Upper lobe of left lung (tissue), 6 donors: ENCODE measurements at regions not wholly inside any gene's neighbourhood (a gene's known extent, or its start where the extent isn't known, plus 50 kb on each side); places are given as distances from the start of the nearest gene placed in this dataset.

Experiments
- ATAC-seq, 2 donors: fragments of 200-7000 bp; cut with Tn5 transposase; one replicate each; pipeline ENCODE4 v1.9.1; 2022; ENCODE audit warnings: mild to moderate bottlenecking in 2 of 2, moderate library complexity in 2 of 2; ENCODE audit not compliant: low FRiP score in 2 of 2
- DNase-seq, 2 donors: peaks; one replicate each; pipeline ENCODE4 v3.0.0-alpha.2; 2019 to 2020
- H3K27ac ChIP-seq, 4 donors: fragments of 200-600 bp; sonication (generic); one replicate each; pipeline ENCODE4 v1.5.1; 2016 to 2019
- H3K27me3 ChIP-seq, 4 donors: fragments of 200-600 bp; sonication (generic); one replicate each; pipeline ENCODE4 v1.5.1; 2017 to 2019
- H3K36me3 ChIP-seq, 4 donors: fragments of 200-600 bp; sonication (generic); one replicate each; pipeline ENCODE4 v1.5.1; 2016 to 2019
- H3K4me1 ChIP-seq, 4 donors: fragments of 200-600 bp; sonication (generic); one replicate each; pipeline ENCODE4 v1.5.1; 2018 to 2019
- H3K4me3 ChIP-seq, 4 donors: fragments of 200-600 bp; sonication (generic); one replicate each; pipeline ENCODE4 v1.5.1; 2017 to 2019; ENCODE audit warnings: mild to moderate bottlenecking in 2 of 4, moderate library complexity in 1 of 4
- H3K9me3 ChIP-seq, 4 donors: fragments of 200-600 bp; sonication (generic); one replicate each; pipeline ENCODE4 v1.5.1; 2018 to 2019
- CTCF ChIP-seq, 6 experiments: fragments of 450-650 bp in 4 of 6; fragments of 200-600 bp in 2 of 6; sonication (generic) in 2 of 6; IDR thresholded peaks; one replicate each; pipeline ENCODE4 v1.5.1; 2016 to 2019; ENCODE audit warnings: antibody characterized with exemption in 6 of 6
- EP300 ChIP-seq, 4 donors: sonication (generic); formaldehyde crosslinking; IDR thresholded peaks; one replicate each; pipeline ENCODE4 v1.5.1; 2017; ENCODE audit warnings: antibody characterized with exemption in 4 of 4, control low read depth in 2 of 4
- POLR2A ChIP-seq, 4 donors: fragments of 450-650 bp; IDR thresholded peaks; one replicate each; pipeline ENCODE4 v1.5.1; 2016 to 2017; ENCODE audit warnings: antibody characterized with exemption in 4 of 4, mild to moderate bottlenecking in 2 of 4
- POLR2AphosphoS5 ChIP-seq, 2 donors: sonication (generic); formaldehyde crosslinking; IDR thresholded peaks; one replicate each; pipeline ENCODE4 v1.5.1; 2017; ENCODE audit warnings: antibody characterized with exemption in 2 of 2
- WGBS, 2 donors: methylation state at CpG; one replicate each; pipeline ENCODE4 v1.1.5; 2017 to 2018; 5-methylcytosine and 5-hydroxymethylcytosine counted together
- donor health status: DM: no; HTN: no; CAD: no; lungs with moderate emphysema.
- donor health status: DM: no; HTN: yes; CAD: no; lungs with severe emphysema.

GRCh38 chr17:12438212-12438611 lies 227.5 kb upstream of the MYOCD start:
- Histone ChIP-seq H3K4me3 (no peak overlapping the region), H3K36me3 (no peaks in the 10 kb centered on the region), H3K27me3 (no peaks in the 10 kb centered on the region), H3K4me1 (no peaks in the 10 kb centered on the region), H3K27ac (no peak overlapping the region), H3K9me3 (no peaks in the 10 kb centered on the region)
- ATAC-seq (no peak), DNase-seq (no peak)
- 70 to 74% methylated on average over 6 of the region's 6 CpGs for WGBS, 2 donors
- no peak for TF ChIP-seq EP300 (IDR thresholded peaks at IDR 0.05)

- H3K27ac ChIP-seq: no peak overlapping the region
- H3K4me3 ChIP-seq: no peak overlapping the region
- H3K9me3 ChIP-seq: no peaks in the 10 kb centered on the region
- DNase-seq: no peak
- 67 to 70% methylated on average over 10 of the region's 10 CpGs for WGBS, 2 donors
- TF ChIP-seq POLR2AphosphoS5 (IDR thresholded peaks at IDR 0.05): no peak
- TF ChIP-seq POLR2A (IDR thresholded peaks at IDR 0.05): no peak
- no peak for TF ChIP-seq CTCF (IDR thresholded peaks at IDR 0.05)
- TF ChIP-seq EP300 (IDR thresholded peaks at IDR 0.05): no peak
- H3K27me3 ChIP-seq: no peaks in the 10 kb centered on the region
- H3K36me3 ChIP-seq: no peaks in the 10 kb centered on the region
- no peaks in the 10 kb centered on the region for H3K4me1 ChIP-seq
- ATAC-seq: no peak
Measured at GRCh38 chr17:12438813-12439586, 226.7 kb upstream of the MYOCD start.

GRCh38 chr17:12445331-12445730 lies 220.4 kb upstream of the MYOCD start:
- H3K36me3 ChIP-seq: no peaks in the 10 kb centered on the region
- no peaks in the 10 kb centered on the region for H3K4me1 ChIP-seq
- no peak overlapping the region for H3K4me3 ChIP-seq
- TF ChIP-seq POLR2AphosphoS5 (IDR thresholded peaks at IDR 0.05) (no peak), EP300 (IDR thresholded peaks at IDR 0.05) (no peak), CTCF (IDR thresholded peaks at IDR 0.05) (no peak), POLR2A (IDR thresholded peaks at IDR 0.05) (no peak)
- no peak overlapping the region for H3K27ac ChIP-seq
- H3K9me3 ChIP-seq: no peaks in the 10 kb centered on the region
- ATAC-seq (no peak), DNase-seq (no peak)
- 59% methylated on average over 1 of the region's 1 CpG for WGBS, 2 donors
- no peaks in the 10 kb centered on the region for H3K27me3 ChIP-seq

- Histone ChIP-seq H3K4me3 (no peak overlapping the region), H3K4me1 (no peaks in the 10 kb centered on the region), H3K27ac (no peak overlapping the region), H3K36me3 (no peaks in the 10 kb centered on the region), H3K27me3 (no peaks in the 10 kb centered on the region), H3K9me3 (peaks cover 0 to 6% (median 3%) of the 10 kb centered on the region in 4 donors)
- ATAC-seq (no peak), DNase-seq (no peak)
- TF ChIP-seq EP300 (IDR thresholded peaks at IDR 0.05): no peak
- TF ChIP-seq CTCF (IDR thresholded peaks at IDR 0.05): no peak
- no peak for TF ChIP-seq POLR2A (IDR thresholded peaks at IDR 0.05)
- no peak for TF ChIP-seq POLR2AphosphoS5 (IDR thresholded peaks at IDR 0.05)
- 82 to 86% methylated on average over 1 of the region's 1 CpG for WGBS, 2 donors
Measured at GRCh38 chr17:12457493-12457892, 208.2 kb upstream of the MYOCD start.

- no peak for DNase-seq
- H3K9me3 ChIP-seq: peaks cover 0 to 6% (median 3%) of the 10 kb centered on the region in 4 donors
- H3K36me3 ChIP-seq: no peaks in the 10 kb centered on the region
- no peak overlapping the region for H3K27ac ChIP-seq
- no peak overlapping the region for H3K4me3 ChIP-seq
- H3K4me1 ChIP-seq: no peaks in the 10 kb centered on the region
- no peaks in the 10 kb centered on the region for H3K27me3 ChIP-seq
- TF ChIP-seq CTCF (IDR thresholded peaks at IDR 0.05) (no peak), EP300 (IDR thresholded peaks at IDR 0.05) (no peak), POLR2AphosphoS5 (IDR thresholded peaks at IDR 0.05) (no peak), POLR2A (IDR thresholded peaks at IDR 0.05) (no peak)
- no peak for ATAC-seq
Measured at GRCh38 chr17:12459736-12460135, 206.0 kb upstream of the MYOCD start.
